Ectodermal cell (in vitro differentiated cells): ENCODE measurements at regions not wholly inside any gene's neighbourhood (a gene's known extent, or its start where the extent isn't known, plus 50 kb on each side); places are given as distances from the start of the nearest gene placed in this dataset.

Experiments
- H3K27ac ChIP-seq: 2 replicates; pipeline ENCODE4 v1.7.0; 2013; ENCODE audit warnings: mild to moderate bottlenecking, low read depth, low read length; ENCODE audit not compliant: insufficient read depth, poor library complexity, severe bottlenecking
- H3K27me3 ChIP-seq: 2 replicates; pipeline ENCODE4 v1.7.0; 2013; ENCODE audit warnings: mild to moderate bottlenecking, low read length; ENCODE audit not compliant: insufficient read depth, control insufficient read depth, poor library complexity, severe bottlenecking
- H3K36me3 ChIP-seq: one replicate; pipeline ENCODE4 v1.7.0; 2013; ENCODE audit warnings: low read length; ENCODE audit not compliant: control insufficient read depth, insufficient read depth
- H3K4me1 ChIP-seq: one replicate; pipeline ENCODE4 v1.7.0; 2013; ENCODE audit warnings: low read length; ENCODE audit not compliant: control insufficient read depth, insufficient read depth
- H3K4me3 ChIP-seq: 2 replicates; pipeline ENCODE4 v1.7.0; 2013; ENCODE audit warnings: low read depth, low read length, control low read depth; ENCODE audit not compliant: insufficient read depth
- H3K9me3 ChIP-seq: 2 replicates; pipeline ENCODE4 v1.7.0; 2013; ENCODE audit warnings: mild to moderate bottlenecking, low read length, moderate library complexity; ENCODE audit not compliant: control insufficient read depth
- WGBS, 2 experiments: methylation state at CpG; one replicate each; pipeline ENCODE4 v1.1.7; 2013; ENCODE audit warnings: missing lambda C conversion rate in 2 of 2; 5-methylcytosine and 5-hydroxymethylcytosine counted together

GRCh38 chrX:20531667-20532066 is 265.0 kb upstream of the RPS6KA3 start:
- WGBS, 2 experiments: 91 to 99% methylated on average over 4 of the region's 4 CpGs
- Histone ChIP-seq H3K9me3 (no peaks in the 10 kb centered on the region), H3K36me3 (no peaks in the 10 kb centered on the region), H3K27ac (no peak overlapping the region), H3K4me1 (no peaks in the 10 kb centered on the region), H3K27me3 (no peaks in the 10 kb centered on the region), H3K4me3 (no peak overlapping the region)

GRCh38 chrX:20530406-20530921 is 263.8 kb upstream of the RPS6KA3 start:
- Histone ChIP-seq H3K9me3 (no peaks in the 10 kb centered on the region), H3K4me1 (no peaks in the 10 kb centered on the region), H3K27me3 (no peaks in the 10 kb centered on the region), H3K36me3 (no peaks in the 10 kb centered on the region), H3K4me3 (no peak overlapping the region), H3K27ac (no peak overlapping the region)
- 6 to 14% methylated on average over 3 to 8 of the region's 9 CpGs for WGBS, 2 experiments

- H3K27me3 ChIP-seq: no peaks in the 10 kb centered on the region
- no peak overlapping the region for H3K27ac ChIP-seq
- WGBS, 2 experiments: 86% methylated on average over 1 of the region's 1 CpG; no CpG with 5 or more reads in 1 of the 2 experiments
- no peak overlapping the region for H3K4me3 ChIP-seq
- H3K4me1 ChIP-seq: no peaks in the 10 kb centered on the region
- no peaks in the 10 kb centered on the region for H3K36me3 ChIP-seq
- H3K9me3 ChIP-seq: no peaks in the 10 kb centered on the region
Measured at GRCh38 chrX:20529711-20530110, 263.0 kb upstream of the RPS6KA3 start.

- Histone ChIP-seq H3K27me3 (no peaks in the 10 kb centered on the region), H3K4me1 (no peaks in the 10 kb centered on the region), H3K36me3 (no peaks in the 10 kb centered on the region), H3K27ac (no peak overlapping the region), H3K4me3 (no peak overlapping the region), H3K9me3 (no peaks in the 10 kb centered on the region)
- 77 to 82% methylated on average over 9 of the region's 9 CpGs for WGBS, 2 experiments
Measured at GRCh38 chrX:20529301-20529700, 262.6 kb upstream of the RPS6KA3 start.

- Histone ChIP-seq H3K4me3 (no peak overlapping the region), H3K9me3 (no peaks in the 10 kb centered on the region), H3K4me1 (no peaks in the 10 kb centered on the region), H3K36me3 (no peaks in the 10 kb centered on the region), H3K27ac (no peak overlapping the region), H3K27me3 (no peaks in the 10 kb centered on the region)
- WGBS, 2 experiments: 46 to 51% methylated on average over 2 to 3 of the region's 3 CpGs
Measured at GRCh38 chrX:20527558-20528011, 260.9 kb upstream of the RPS6KA3 start.

- Histone ChIP-seq H3K27me3 (no peaks in the 10 kb centered on the region), H3K36me3 (no peaks in the 10 kb centered on the region), H3K4me1 (no peaks in the 10 kb centered on the region), H3K4me3 (no peak overlapping the region), H3K9me3 (no peaks in the 10 kb centered on the region), H3K27ac (no peak overlapping the region)
- 58% methylated on average over 3 of the region's 4 CpGs for WGBS, 2 experiments
Measured at GRCh38 chrX:20527041-20527440, 260.3 kb upstream of the RPS6KA3 start.

GRCh38 chrX:20523626-20524312 is 257.1 kb upstream of the RPS6KA3 start:
- no peaks in the 10 kb centered on the region for H3K27me3 ChIP-seq
- no peaks in the 10 kb centered on the region for H3K36me3 ChIP-seq
- no peak overlapping the region for H3K4me3 ChIP-seq
- 48 to 54% methylated on average over 4 to 5 of the region's 5 CpGs for WGBS, 2 experiments
- no peaks in the 10 kb centered on the region for H3K9me3 ChIP-seq
- no peaks in the 10 kb centered on the region for H3K4me1 ChIP-seq
- H3K27ac ChIP-seq: no peak overlapping the region

- Histone ChIP-seq H3K4me1 (no peaks in the 10 kb centered on the region), H3K27ac (no peak overlapping the region), H3K4me3 (no peak overlapping the region), H3K9me3 (no peaks in the 10 kb centered on the region), H3K27me3 (no peaks in the 10 kb centered on the region), H3K36me3 (no peaks in the 10 kb centered on the region)
- WGBS, 2 experiments: 68 to 87% methylated on average over 3 of the region's 3 CpGs
Measured at GRCh38 chrX:20522420-20522819, 255.7 kb upstream of the RPS6KA3 start.

GRCh38 chrX:20521222-20521621 is 254.5 kb upstream of the RPS6KA3 start:
- Histone ChIP-seq H3K36me3 (no peaks in the 10 kb centered on the region), H3K4me3 (no peak overlapping the region), H3K27me3 (no peaks in the 10 kb centered on the region), H3K27ac (no peak overlapping the region), H3K4me1 (no peaks in the 10 kb centered on the region), H3K9me3 (no peaks in the 10 kb centered on the region)
- 89 to 93% methylated on average over 3 to 4 of the region's 4 CpGs for WGBS, 2 experiments

GRCh38 chrX:20519826-20520225 is 253.1 kb upstream of the RPS6KA3 start:
- WGBS, 2 experiments: 88 to 94% methylated on average over 3 to 5 of the region's 5 CpGs

More at GRCh38 chrX:20519826-20520225, 253.1 kb upstream of the RPS6KA3 start:
- Histone ChIP-seq H3K4me3 (no peak overlapping the region), H3K36me3 (no peaks in the 10 kb centered on the region), H3K27me3 (no peaks in the 10 kb centered on the region), H3K27ac (no peak overlapping the region), H3K4me1 (no peaks in the 10 kb centered on the region), H3K9me3 (no peaks in the 10 kb centered on the region)
